Neural crest cell (in vitro differentiated cells): ENCODE measurements at regions not wholly inside any gene's neighbourhood (a gene's known extent, or its start where the extent isn't known, plus 50 kb on each side); places are given as distances from the start of the nearest gene placed in this dataset.

Experiments used
- DNase-seq: peaks from one replicate; pipeline ENCODE4 v3.0.0; 2021; ENCODE audit warnings: low read depth, mixed read lengths, low spot score
- H3K27ac Mint-ChIP-seq: one replicate; pipeline ENCODE4 v1.8.0; 2021; ENCODE audit warnings: mild to moderate bottlenecking, mixed read lengths; ENCODE audit not compliant: unreplicated experiment
- H3K27me3 Mint-ChIP-seq: 2 replicates; pipeline ENCODE4 v1.8.0; 2021; ENCODE audit warnings: low read depth, mild to moderate bottlenecking, mixed read lengths
- H3K36me3 Mint-ChIP-seq: 2 replicates; pipeline ENCODE4 v1.8.0; 2021; ENCODE audit warnings: low read depth, mild to moderate bottlenecking, mixed read lengths
- H3K4me1 Mint-ChIP-seq: 2 replicates; pipeline ENCODE4 v1.8.0; 2021; ENCODE audit warnings: mixed read lengths
- H3K4me3 Mint-ChIP-seq: one replicate; pipeline ENCODE4 v1.8.0; 2021; ENCODE audit warnings: mild to moderate bottlenecking, mixed read lengths
- H3K9me3 Mint-ChIP-seq: 2 replicates; pipeline ENCODE4 v1.8.0; 2021; ENCODE audit warnings: mixed read lengths
- CTCF ChIP-seq: fragments of 200-600 bp; sonication (generic); conservative IDR thresholded peaks from 2 replicates; pipeline ENCODE4 v1.5.0; 2021; ENCODE audit warnings: antibody characterized with exemption, mild to moderate bottlenecking

DNA sequence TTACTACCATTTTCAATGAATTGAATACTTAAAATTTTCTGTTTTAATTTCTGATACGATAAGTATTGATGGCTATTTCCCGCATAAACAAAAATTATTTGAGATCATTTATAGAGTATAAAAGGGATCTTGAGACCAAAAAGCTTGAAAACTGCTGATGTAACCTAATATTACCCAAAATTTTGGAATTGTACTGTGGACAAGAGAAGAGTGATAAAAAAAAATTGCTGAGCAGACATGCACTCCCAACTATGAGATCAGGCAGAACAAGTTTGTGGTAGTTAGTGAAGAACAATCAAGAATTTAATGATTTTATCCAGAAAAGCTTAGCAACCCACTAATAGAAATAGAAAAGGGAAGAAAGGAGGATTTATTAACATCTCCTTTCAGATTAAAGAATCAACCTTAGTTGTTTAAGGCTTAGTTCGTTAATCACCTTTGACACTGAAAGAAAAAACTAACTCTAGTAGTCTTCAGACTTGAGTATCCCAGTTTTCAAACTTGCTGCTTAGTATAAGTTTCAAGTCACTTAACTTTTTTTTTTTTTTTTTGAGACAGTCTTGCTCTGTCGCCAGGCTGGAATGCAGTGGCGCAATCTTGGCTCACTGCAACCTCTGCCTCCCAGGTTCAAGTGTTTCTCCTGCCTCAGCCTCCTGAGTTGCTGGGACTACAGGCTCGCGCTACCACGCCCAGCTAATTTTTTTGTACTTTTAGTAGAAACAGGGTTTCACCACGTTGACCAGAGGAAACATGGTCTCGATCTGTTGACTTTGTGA, 50.6 kb upstream of the ZC3HAV1 start:
- peak overlapping the region; percentile 23 for H3K27ac Mint-ChIP-seq
- TF ChIP-seq CTCF: no peak
- H3K9me3 Mint-ChIP-seq: no peaks in the 10 kb centered on the region

DNA sequence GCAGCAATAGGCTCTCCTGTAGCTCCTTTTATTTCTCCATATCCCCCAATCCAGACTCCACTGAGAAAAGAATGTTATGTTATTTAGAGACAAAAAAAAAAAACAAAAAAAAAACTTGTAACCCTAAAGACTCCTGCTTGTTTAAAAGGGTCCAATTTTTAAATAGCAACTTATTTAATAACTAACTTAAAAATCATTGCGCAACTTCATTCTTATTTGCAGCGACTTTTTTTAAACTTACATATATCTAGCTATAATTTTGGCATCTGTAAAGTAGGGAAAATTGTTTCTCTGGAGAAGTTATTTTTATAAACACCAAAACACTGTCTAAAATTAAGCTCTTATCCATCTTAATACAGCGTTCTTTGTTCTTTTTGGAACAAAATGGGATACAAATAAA, 59.0 kb upstream of the ZC3HAV1 start:
- Mint-ChIP-seq H3K4me1 (peaks cover 5% of the 10 kb centered on the region), H3K27me3 (no peaks in the 10 kb centered on the region), H3K36me3 (peaks cover 17% of the 10 kb centered on the region), H3K27ac (no peak overlapping the region), H3K4me3 (no peak overlapping the region), H3K9me3 (no peaks in the 10 kb centered on the region)
- TF ChIP-seq CTCF: no peak
- no peak for DNase-seq

More for the DNA sequence above, 50.6 kb upstream of the ZC3HAV1 start:
- peaks cover 9% of the 10 kb centered on the region for H3K4me1 Mint-ChIP-seq
- no peak for DNase-seq
- H3K4me3 Mint-ChIP-seq: no peak overlapping the region
- H3K27me3 Mint-ChIP-seq: no peaks in the 10 kb centered on the region
- H3K36me3 Mint-ChIP-seq: peaks cover 16% of the 10 kb centered on the region

DNA sequence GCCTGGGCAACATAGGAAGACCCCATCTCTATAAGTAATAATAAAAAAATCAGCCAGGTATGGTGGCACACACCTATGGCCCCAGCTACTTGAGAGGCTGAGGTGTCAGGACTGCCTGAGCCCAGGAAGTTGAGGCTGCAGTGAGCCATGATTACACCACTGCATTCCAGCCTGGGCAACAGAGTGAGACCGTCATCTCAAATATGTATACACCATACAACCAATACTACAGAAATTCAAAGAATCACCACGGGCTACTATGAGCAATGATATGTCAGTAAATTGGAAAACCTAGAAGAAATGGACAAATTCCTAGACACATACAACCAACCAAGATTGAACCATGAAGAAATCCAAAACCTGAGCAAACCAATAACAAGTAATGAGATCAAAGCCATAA, 60.3 kb upstream of the ZC3HAV1 start:
- H3K4me1 Mint-ChIP-seq: no peaks in the 10 kb centered on the region
- H3K36me3 Mint-ChIP-seq: peaks cover 21% of the 10 kb centered on the region
- DNase-seq: no peak
- H3K27ac Mint-ChIP-seq: no peak overlapping the region
- H3K9me3 Mint-ChIP-seq: no peaks in the 10 kb centered on the region
- TF ChIP-seq CTCF: no peak
- no peaks in the 10 kb centered on the region for H3K27me3 Mint-ChIP-seq
- H3K4me3 Mint-ChIP-seq: no peak overlapping the region

GRCh38 chr7:139172775-139173174, 58.3 kb upstream of the UBN2 start:
- H3K4me1 Mint-ChIP-seq: no peaks in the 10 kb centered on the region
- no peak overlapping the region for H3K27ac Mint-ChIP-seq
- no peaks in the 10 kb centered on the region for H3K9me3 Mint-ChIP-seq
- no peak for TF ChIP-seq CTCF
- H3K27me3 Mint-ChIP-seq: no peaks in the 10 kb centered on the region
- H3K36me3 Mint-ChIP-seq: peaks cover 21% of the 10 kb centered on the region
- H3K4me3 Mint-ChIP-seq: no peak overlapping the region
- no peak for DNase-seq

GRCh38 chr7:139177696-139178095, 53.3 kb upstream of the UBN2 start:
- no peak overlapping the region for H3K4me3 Mint-ChIP-seq
- no peaks in the 10 kb centered on the region for H3K9me3 Mint-ChIP-seq
- peaks cover 6% of the 10 kb centered on the region for H3K36me3 Mint-ChIP-seq
- TF ChIP-seq CTCF: no peak
- no peak overlapping the region for H3K27ac Mint-ChIP-seq
- H3K27me3 Mint-ChIP-seq: no peaks in the 10 kb centered on the region
- H3K4me1 Mint-ChIP-seq: no peaks in the 10 kb centered on the region
- DNase-seq: no peak
